GM12872 (cell line): ENCODE measurements at regions not wholly inside any gene's neighbourhood (a gene's known extent, or its start where the extent isn't known, plus 50 kb on each side); places are given as distances from the start of the nearest gene placed in this dataset.

Source experiments
- CTCF ChIP-seq: IDR thresholded peaks from 3 replicates; pipeline ENCODE4 v1.5.1; 2011; ENCODE audit warnings: low read depth, mild to moderate bottlenecking, low read length, moderate library complexity; ENCODE audit not compliant: insufficient read depth

GRCh38 chr18:55787536-55788073 is 199.6 kb upstream of the TCF4 start:
- no peak for TF ChIP-seq CTCF

GRCh38 chr18:55786651-55787272 is 198.8 kb upstream of the TCF4 start:
- no peak for TF ChIP-seq CTCF

GRCh38 chr18:55783921-55784320 is 195.9 kb upstream of the TCF4 start:
- TF ChIP-seq CTCF, result no peak

- TF ChIP-seq CTCF, result no peak
These were observed 193.5 kb upstream of the TCF4 start for GRCh38 chr18:55781481-55781957.

GRCh38 chr18:55780586-55781071 is 192.6 kb upstream of the TCF4 start:
- TF ChIP-seq CTCF, result no peak

- no peak for TF ChIP-seq CTCF
These were observed 191.9 kb upstream of the TCF4 start for GRCh38 chr18:55779691-55780585.
